ENCODE measurements at regions not wholly inside any gene's neighbourhood (a gene's known extent, or its start where the extent isn't known, plus 50 kb on each side); places are given as distances from the start of the nearest gene placed in this dataset.

DNA sequence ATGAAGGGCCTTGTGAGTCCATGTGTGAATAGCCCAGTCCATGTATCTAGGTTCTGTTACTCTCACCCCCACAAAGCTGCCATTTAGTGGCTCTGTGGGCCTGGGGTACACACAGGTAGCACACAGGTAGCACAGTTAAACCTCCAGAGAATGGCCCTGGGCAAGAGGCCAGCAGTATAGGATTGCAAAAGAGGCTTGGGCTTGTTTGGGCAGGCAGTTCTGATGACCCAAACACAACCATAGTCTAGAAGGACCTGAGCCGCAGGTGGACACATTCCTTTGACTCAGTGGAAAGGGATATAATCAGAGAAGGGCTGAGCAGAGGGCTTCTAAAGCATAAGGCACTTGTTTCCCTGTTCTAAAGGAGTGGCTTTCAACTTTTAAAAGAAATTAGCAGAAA, 326.8 kb upstream of the SGCD start:
- ChIA-PET POLR2A (no interaction called here), CTCF (no interaction called here)
- ATAC-seq (no peak), DNase-seq (ENCODE audit: low read depth, low spot score) (no peak)
- no peaks in the 10 kb centered on the region for H3K36me3 ChIP-seq (ENCODE audit: control insufficient read depth, insufficient read depth, low read length)
- in situ Hi-C loops (cut with HindIII; ENCODE audit: low pct_unique_long_range_greater_than_20kb, low sequenced_read_pairs) (no loop called here), intact Hi-C loops (cut with micrococcal nuclease; ENCODE audit: unreplicated experiment) (no loop called here)
- no TSS peak for BruUV-seq (replicated peaks)
- no peaks in the 10 kb centered on the region for H3K27me3 ChIP-seq (ENCODE audit: control insufficient read depth, insufficient read depth, low read length)
- H3K4me1 ChIP-seq (ENCODE audit: control insufficient read depth, insufficient read depth, low read length), result no peaks in the 10 kb centered on the region
- TF ChIP-seq TCF7L2 (IDR thresholded peaks at IDR 0.05; ENCODE audit: low read depth, low read length) (no peak), POLR2AphosphoS5 (IDR thresholded peaks at IDR 0.05; ENCODE audit: low read depth, low read length) (no peak), CTCF (IDR thresholded peaks at IDR 0.05) (no peak), SIN3A (IDR thresholded peaks at IDR 0.05; ENCODE audit: borderline replicate concordance, insufficient read depth, low read depth, low read length) (no peak), REST (IDR thresholded peaks at IDR 0.05; ENCODE audit: insufficient read depth in 1 of 2, low read depth in 2 of 2, low read length in 1 of 2) (no peak)
- no peak overlapping the region for H3K4me3 ChIP-seq (ENCODE audit: low read depth in 2 of 2, low read length in 2 of 2)
- H3K9me3 ChIP-seq (ENCODE audit: control insufficient read depth, insufficient read depth, low read depth, low read length), result no peaks in the 10 kb centered on the region
- H3K27ac ChIP-seq (ENCODE audit: low read length), result no peak overlapping the region

DNA sequence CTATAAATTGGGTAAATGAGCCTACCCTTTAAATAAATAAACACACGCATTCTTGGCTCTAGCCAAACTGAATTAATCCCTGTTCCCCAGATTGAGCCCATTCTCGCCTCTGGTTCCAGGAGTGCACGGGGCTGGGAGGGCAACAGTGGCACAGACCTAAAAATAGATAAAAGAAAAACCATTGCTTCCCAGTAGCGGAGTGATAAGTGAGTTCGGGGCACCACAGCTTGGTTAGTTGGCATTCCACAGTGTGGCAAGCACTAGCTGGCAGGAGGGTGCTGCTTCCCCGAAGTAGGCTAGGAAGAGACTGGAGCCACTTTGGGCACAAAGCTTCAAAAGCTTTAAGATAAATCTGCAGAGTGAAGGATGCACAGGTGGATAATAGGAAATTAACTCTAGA, 322.2 kb upstream of the SGCD start:
- Histone ChIP-seq H3K36me3 (ENCODE audit: control insufficient read depth, insufficient read depth, low read length) (no peaks in the 10 kb centered on the region), H3K27me3 (ENCODE audit: control insufficient read depth, insufficient read depth, low read length) (no peaks in the 10 kb centered on the region), H3K4me1 (ENCODE audit: control insufficient read depth, insufficient read depth, low read length) (no peaks in the 10 kb centered on the region), H3K9me3 (ENCODE audit: control insufficient read depth, insufficient read depth, low read depth, low read length) (no peaks in the 10 kb centered on the region), H3K27ac (ENCODE audit: low read length) (no peak overlapping the region), H3K4me3 (ENCODE audit: low read depth in 2 of 2, low read length in 2 of 2) (no peak overlapping the region)
- DNase-seq (ENCODE audit: low read depth, low spot score), result no peak
- intact Hi-C loops (cut with micrococcal nuclease; ENCODE audit: unreplicated experiment), result no loop called here
- in situ Hi-C loops (cut with HindIII; ENCODE audit: low pct_unique_long_range_greater_than_20kb, low sequenced_read_pairs), result no loop called here
- CTCF ChIA-PET, result no interaction called here
- BruUV-seq (replicated peaks), result no TSS peak
- TF ChIP-seq SIN3A (IDR thresholded peaks at IDR 0.05; ENCODE audit: borderline replicate concordance, insufficient read depth, low read depth, low read length), result no peak
- TF ChIP-seq CTCF (IDR thresholded peaks at IDR 0.05), result no peak
- no peak for TF ChIP-seq TCF7L2 (IDR thresholded peaks at IDR 0.05; ENCODE audit: low read depth, low read length)
- TF ChIP-seq REST (IDR thresholded peaks at IDR 0.05; ENCODE audit: insufficient read depth in 1 of 2, low read depth in 2 of 2, low read length in 1 of 2), result no peak
- no peak for TF ChIP-seq POLR2AphosphoS5 (IDR thresholded peaks at IDR 0.05; ENCODE audit: low read depth, low read length)
- POLR2A ChIA-PET, result no interaction called here
- no peak for ATAC-seq
